GM23248 (cell line): ENCODE measurements at regions not wholly inside any gene's neighbourhood (a gene's known extent, or its start where the extent isn't known, plus 50 kb on each side); places are given as distances from the start of the nearest gene placed in this dataset.

Experiments used
- EZH2 ChIP-seq: fragments of 200-600 bp; sonication (generic); IDR thresholded peaks from 2 replicates; pipeline ENCODE4 v1.6.1; 2018; ENCODE audit warnings: antibody characterized with exemption, mild to moderate bottlenecking; ENCODE audit not compliant: insufficient read depth, poor library complexity, severe bottlenecking
- EZH2phosphoT487 ChIP-seq: fragments of 200-600 bp; sonication (generic); IDR thresholded peaks from 2 replicates; pipeline ENCODE4 v1.6.1; 2018; ENCODE audit warnings: antibody characterized with exemption, moderate library complexity, mild to moderate bottlenecking, low read depth; ENCODE audit not compliant: insufficient read depth

DNA sequence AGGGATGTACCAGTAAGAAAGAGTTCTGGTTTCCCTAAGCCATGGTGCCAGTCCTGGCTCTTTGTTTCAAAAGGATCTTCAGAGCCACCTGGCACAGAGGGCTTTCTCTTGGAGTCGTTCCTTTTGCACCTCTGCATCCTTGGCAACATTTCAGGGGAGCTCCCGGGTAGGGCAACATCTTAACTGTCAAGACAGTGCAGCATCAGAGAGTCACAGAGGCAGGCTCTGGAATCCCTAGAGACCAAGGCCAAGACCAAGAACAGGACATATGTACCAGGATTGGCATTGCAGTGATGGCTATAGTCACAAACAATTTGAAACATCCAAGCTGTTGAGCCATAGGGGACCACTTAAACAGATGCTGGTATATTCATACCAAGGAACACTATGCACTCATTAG, 129.4 kb upstream of the ADPGK start:
- TF ChIP-seq EZH2 = no peak
- no peak for TF ChIP-seq EZH2phosphoT487
